ENCODE measurements at regions not wholly inside any gene's neighbourhood (a gene's known extent, or its start where the extent isn't known, plus 50 kb on each side); places are given as distances from the start of the nearest gene placed in this dataset.

DNA sequence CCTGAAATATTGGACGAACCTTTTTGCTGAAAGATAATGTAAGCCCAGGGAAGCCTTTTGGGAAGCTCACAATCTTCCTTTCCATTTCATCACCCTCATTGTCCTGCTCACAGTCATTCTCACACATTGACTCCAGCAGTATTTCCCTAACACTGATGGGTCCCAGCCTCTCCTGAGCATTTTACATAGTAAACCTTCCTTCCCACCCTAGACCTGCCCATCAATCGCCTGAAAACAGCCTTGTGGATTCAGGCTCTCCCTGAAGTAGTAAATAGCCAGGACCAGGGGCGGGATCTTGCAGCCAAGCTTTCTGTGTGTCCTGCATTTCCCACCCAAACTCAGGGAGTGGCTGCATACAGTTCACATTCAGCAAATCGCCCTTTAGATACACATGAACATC, 149.9 kb downstream of the CYRIA start:
- ChIA-PET CTCF (interaction anchor here (1.0 to 1.7 kb wide), 3 partner anchors 10 to 94 kb away, joined by 4 to 14 read pairs (median 5); no protein-coding TSS in a partner anchor), POLR2A (no interaction called here)
- TF ChIP-seq, protein P1, sequence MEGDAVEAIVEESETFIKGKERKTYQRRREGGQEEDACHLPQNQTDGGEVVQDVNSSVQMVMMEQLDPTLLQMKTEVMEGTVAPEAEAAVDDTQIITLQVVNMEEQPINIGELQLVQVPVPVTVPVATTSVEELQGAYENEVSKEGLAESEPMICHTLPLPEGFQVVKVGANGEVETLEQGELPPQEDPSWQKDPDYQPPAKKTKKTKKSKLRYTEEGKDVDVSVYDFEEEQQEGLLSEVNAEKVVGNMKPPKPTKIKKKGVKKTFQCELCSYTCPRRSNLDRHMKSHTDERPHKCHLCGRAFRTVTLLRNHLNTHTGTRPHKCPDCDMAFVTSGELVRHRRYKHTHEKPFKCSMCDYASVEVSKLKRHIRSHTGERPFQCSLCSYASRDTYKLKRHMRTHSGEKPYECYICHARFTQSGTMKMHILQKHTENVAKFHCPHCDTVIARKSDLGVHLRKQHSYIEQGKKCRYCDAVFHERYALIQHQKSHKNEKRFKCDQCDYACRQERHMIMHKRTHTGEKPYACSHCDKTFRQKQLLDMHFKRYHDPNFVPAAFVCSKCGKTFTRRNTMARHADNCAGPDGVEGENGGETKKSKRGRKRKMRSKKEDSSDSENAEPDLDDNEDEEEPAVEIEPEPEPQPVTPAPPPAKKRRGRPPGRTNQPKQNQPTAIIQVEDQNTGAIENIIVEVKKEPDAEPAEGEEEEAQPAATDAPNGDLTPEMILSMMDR (IDR thresholded peaks at IDR 0.05; ENCODE audit: control extremely low read depth, extremely low read depth, low read depth, missing control alignments) = no peak
- no peak for DNase-seq (ENCODE audit: extremely low spot score)

DNA sequence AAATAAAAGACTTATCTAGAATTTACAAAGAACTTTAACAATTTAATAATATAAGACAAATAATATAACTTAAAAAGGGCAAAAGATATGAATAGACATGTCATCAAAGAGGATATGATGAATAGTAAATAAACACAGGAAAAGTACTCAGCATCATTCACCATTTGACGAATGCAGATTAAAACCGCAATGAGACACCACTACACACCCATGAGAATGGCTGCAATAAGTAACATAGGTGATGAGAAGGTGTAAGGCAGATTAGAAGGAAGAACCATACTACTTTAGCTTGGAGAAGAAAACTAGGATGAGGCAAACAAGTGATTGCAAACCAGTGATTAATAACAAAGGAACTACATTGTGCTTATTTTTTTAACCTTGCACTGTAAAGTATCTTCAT, 152.0 kb downstream of the CYRIA start:
- TF ChIP-seq, protein P1 (IDR thresholded peaks at IDR 0.05; ENCODE audit: control extremely low read depth, extremely low read depth, low read depth, missing control alignments) = no peak
- DNase-seq (ENCODE audit: extremely low spot score) = no peak
- ChIA-PET CTCF (interaction anchor here (1.0 to 3.5 kb wide), 2 partner anchors 10 to 12 kb away, joined by 4 to 11 read pairs; no protein-coding TSS in a partner anchor), POLR2A (no interaction called here)

DNA sequence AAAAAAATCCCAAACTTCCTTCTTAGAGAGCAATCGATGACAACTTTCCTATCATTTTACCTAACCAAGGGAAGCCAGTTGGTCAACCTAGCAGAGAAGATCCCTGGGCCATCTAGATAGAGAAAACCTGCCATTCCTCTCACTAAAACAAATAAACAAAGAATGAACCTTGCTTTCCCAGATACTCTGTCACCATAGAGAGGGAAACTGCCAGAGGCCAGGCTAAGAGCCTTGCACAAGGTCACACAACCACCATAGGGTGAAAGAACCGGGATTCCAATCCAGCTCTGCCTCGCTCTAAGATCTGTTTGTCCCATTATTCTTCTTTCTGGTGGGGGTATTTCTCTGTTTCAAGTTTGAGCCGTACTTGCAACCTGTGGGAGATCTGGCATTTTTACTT, 154.6 kb downstream of the CYRIA start:
- TF ChIP-seq, protein P1 (IDR thresholded peaks at IDR 0.05; ENCODE audit: control extremely low read depth, extremely low read depth, low read depth, missing control alignments) = no peak
- ChIA-PET POLR2A (no interaction called here), CTCF (interaction anchor here (1.8 kb wide), 1 partner anchor 18 kb away, joined by 4 read pairs; no protein-coding TSS in a partner anchor)
- DNase-seq (ENCODE audit: extremely low spot score) = no peak

- CTCF ChIA-PET = interaction anchor here (1.0 to 1.6 kb wide), 3 partner anchors 10 to 18 kb away, joined by 3 to 4 read pairs (median 4); no protein-coding TSS in a partner anchor
- TF ChIP-seq, protein P1 (IDR thresholded peaks at IDR 0.05; ENCODE audit: control extremely low read depth, extremely low read depth, low read depth, missing control alignments) = no peak
- POLR2A ChIA-PET = no interaction called here
- no peak for DNase-seq (ENCODE audit: extremely low spot score)
Measured at GRCh38 chr2:16509042-16509441, 156.6 kb downstream of the CYRIA start.

DNA sequence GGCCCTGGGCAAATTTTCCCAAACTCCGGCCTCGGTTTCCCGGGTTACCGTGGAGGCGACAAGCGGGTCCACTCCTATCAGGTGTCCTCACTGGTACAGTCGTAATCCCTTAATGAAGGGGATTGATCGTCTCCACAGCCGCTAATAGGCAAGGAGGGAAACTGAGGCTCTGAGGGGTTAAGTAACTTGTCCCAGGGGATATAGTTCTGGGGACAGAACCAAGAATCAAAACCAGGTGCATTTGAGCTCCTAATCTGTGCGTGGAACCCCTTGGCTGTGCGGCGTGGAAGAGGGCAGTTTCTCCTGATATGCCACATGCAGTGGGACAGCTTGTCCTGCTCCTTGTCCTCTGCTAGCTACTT, 157.2 kb downstream of the CYRIA start:
- ChIA-PET CTCF (interaction anchor here (0.6 to 1.6 kb wide), 3 partner anchors 17 to 568 kb away, joined by 3 to 4 read pairs (median 3); partner anchors contain the start of gene MYCN), POLR2A (no interaction called here)
- TF ChIP-seq, protein P1 (IDR thresholded peaks at IDR 0.05; ENCODE audit: control extremely low read depth, extremely low read depth, low read depth, missing control alignments) = no peak
- DNase-seq (ENCODE audit: extremely low spot score) = no peak

GRCh38 chr2:16507655-16508489, 157.8 kb downstream of the CYRIA start:
- DNase-seq (ENCODE audit: extremely low spot score) = peak; percentile 15
- TF ChIP-seq, protein P1 (IDR thresholded peaks at IDR 0.05; ENCODE audit: control extremely low read depth, extremely low read depth, low read depth, missing control alignments) = peak; percentile 11
- ChIA-PET CTCF (interaction anchor here (0.6 to 1.6 kb wide), 6 partner anchors 11 to 568 kb away, joined by 3 to 5 read pairs (median 4); partner anchors contain the start of gene MYCN), POLR2A (no interaction called here)

All from GM10248 (cell line).